HepG2 (cell line): ENCODE measurements at regions not wholly inside any gene's neighbourhood (a gene's known extent, or its start where the extent isn't known, plus 50 kb on each side); places are given as distances from the start of the nearest gene placed in this dataset.

Experiments used
- CREB1 ChIP-seq, 2 experiments: fragments of 450-650 bp in 1 of 2; IDR thresholded peaks; 2 replicates each; pipeline ENCODE4 v1.6.1; 2016 to 2017; ENCODE audit warnings: control low read depth in 1 of 2, mild to moderate bottlenecking in 1 of 2, missing compliant biosample characterization in 1 of 2, missing genetic modification characterization in 1 of 2
- ETS1 ChIP-seq: sonication (generic); formaldehyde crosslinking; IDR thresholded peaks from 2 replicates; pipeline ENCODE4 v1.4.0; 2020; ENCODE audit warnings: missing genetic modification reagents
- RAD21 ChIP-seq: fragments of 450-650 bp; formaldehyde crosslinking; IDR thresholded peaks from 2 replicates; pipeline ENCODE4 v1.5.0; 2020; ENCODE audit warnings: mild to moderate bottlenecking
- TF ChIP-seq, protein P1 (sequence below): sonication (generic); formaldehyde crosslinking; IDR thresholded peaks from 2 replicates; pipeline ENCODE4 v1.5.0; 2020; ENCODE audit warnings: mild to moderate bottlenecking, missing genetic modification reagents, moderate library complexity

DNA sequence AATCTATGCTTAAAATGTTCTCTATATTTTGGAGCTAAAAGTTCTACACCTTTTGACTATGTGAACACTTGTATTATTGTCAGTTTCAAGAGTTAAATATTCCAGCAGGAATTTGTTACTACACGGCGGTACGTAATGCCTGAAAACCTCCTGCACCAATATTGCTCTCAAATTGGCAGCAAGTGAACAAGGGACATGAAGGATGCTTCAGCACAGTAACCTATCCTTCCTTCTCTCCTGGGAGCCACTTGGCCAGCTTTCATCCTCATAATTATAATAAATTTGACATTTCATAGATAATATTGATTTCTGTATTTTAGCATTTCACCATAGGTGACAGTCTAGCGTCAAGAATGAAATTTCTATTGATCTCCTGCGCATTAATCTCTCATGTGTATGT is 197.6 kb downstream of the NR4A2 start:
- no peak for TF ChIP-seq RAD21 (CRISPR knock-in tag)
- no peak for TF ChIP-seq CREB1 (IDR thresholded peaks at IDR 0.05)
- TF ChIP-seq CREB1 (CRISPR knock-in tag; IDR thresholded peaks at IDR 0.05) = no peak
- TF ChIP-seq, protein P1, sequence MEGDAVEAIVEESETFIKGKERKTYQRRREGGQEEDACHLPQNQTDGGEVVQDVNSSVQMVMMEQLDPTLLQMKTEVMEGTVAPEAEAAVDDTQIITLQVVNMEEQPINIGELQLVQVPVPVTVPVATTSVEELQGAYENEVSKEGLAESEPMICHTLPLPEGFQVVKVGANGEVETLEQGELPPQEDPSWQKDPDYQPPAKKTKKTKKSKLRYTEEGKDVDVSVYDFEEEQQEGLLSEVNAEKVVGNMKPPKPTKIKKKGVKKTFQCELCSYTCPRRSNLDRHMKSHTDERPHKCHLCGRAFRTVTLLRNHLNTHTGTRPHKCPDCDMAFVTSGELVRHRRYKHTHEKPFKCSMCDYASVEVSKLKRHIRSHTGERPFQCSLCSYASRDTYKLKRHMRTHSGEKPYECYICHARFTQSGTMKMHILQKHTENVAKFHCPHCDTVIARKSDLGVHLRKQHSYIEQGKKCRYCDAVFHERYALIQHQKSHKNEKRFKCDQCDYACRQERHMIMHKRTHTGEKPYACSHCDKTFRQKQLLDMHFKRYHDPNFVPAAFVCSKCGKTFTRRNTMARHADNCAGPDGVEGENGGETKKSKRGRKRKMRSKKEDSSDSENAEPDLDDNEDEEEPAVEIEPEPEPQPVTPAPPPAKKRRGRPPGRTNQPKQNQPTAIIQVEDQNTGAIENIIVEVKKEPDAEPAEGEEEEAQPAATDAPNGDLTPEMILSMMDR = no peak
- TF ChIP-seq ETS1 (CRISPR knock-in tag) = no peak
